ENCODE measurements at regions not wholly inside any gene's neighbourhood (a gene's known extent, or its start where the extent isn't known, plus 50 kb on each side); places are given as distances from the start of the nearest gene placed in this dataset.

- no peak for DNase-seq
- no peaks in the 10 kb centered on the region for H3K4me1 ChIP-seq (ENCODE audit: control insufficient read depth in 2 of 3, insufficient read depth in 2 of 3, low read depth in 1 of 3, low read length in 3 of 3)
- H3K9ac ChIP-seq (ENCODE audit: low read length in 3 of 3), result no peak overlapping the region
- H3K27ac ChIP-seq (ENCODE audit: low read depth in 2 of 2, low read length in 2 of 2), result no peak overlapping the region
- no peak for FAIRE-seq
- H3K27me3 ChIP-seq (ENCODE audit: control insufficient read depth, insufficient read depth, low read length), result no peaks in the 10 kb centered on the region
- no peak overlapping the region for H3K4me3 ChIP-seq (ENCODE audit: low read length in 3 of 3)
- no peak for TF ChIP-seq CTCF (IDR thresholded peaks at IDR 0.05; ENCODE audit: borderline replicate concordance, extremely low read depth, insufficient read depth)
- intact Hi-C loops (cut with DNase I), result no loop called here
- H3K36me3 ChIP-seq (ENCODE audit: control insufficient read depth in 2 of 3, insufficient read depth in 3 of 3, low read length in 3 of 3), result no peaks in the 10 kb centered on the region
- no peaks in the 10 kb centered on the region for H3K9me3 ChIP-seq (ENCODE audit: control insufficient read depth in 2 of 3, insufficient read depth in 1 of 3, low read length in 3 of 3)
Measured at GRCh38 chr6:135105299-135105698, 50.7 kb upstream of the HBS1L start.
